Mononuclear cell (primary cell): ENCODE measurements at regions not wholly inside any gene's neighbourhood (a gene's known extent, or its start where the extent isn't known, plus 50 kb on each side); places are given as distances from the start of the nearest gene placed in this dataset.
"Not testable (repeated sequence)": the region's sequence is repeated elsewhere in the genome, so short reads cannot be mapped to it uniquely, and the experiment has no call there.

Experiments used
- H3K27me3 ChIP-seq: 2 replicates; pipeline ENCODE4 v1.6.0; 2011; ENCODE audit warnings: low read length, control low read depth; ENCODE audit not compliant: insufficient read depth
- H3K4me1 ChIP-seq: 2 replicates; pipeline ENCODE4 v1.5.1; 2011; ENCODE audit warnings: mild to moderate bottlenecking, low read length, control low read depth; ENCODE audit not compliant: insufficient read depth
- H3K4me3 ChIP-seq: 2 replicates; pipeline ENCODE4 v1.5.1; 2011; ENCODE audit warnings: mild to moderate bottlenecking, low read length, moderate library complexity
- H3K9me3 ChIP-seq: 2 replicates; pipeline ENCODE4 v1.5.1; 2011; ENCODE audit warnings: low read depth, mild to moderate bottlenecking, control low read depth, low read length

GRCh38 chr6:144418959-144419545 lies 133.9 kb downstream of the UTRN start:
- Histone ChIP-seq H3K4me1 (peaks cover 12% of the 10 kb centered on the region), H3K27me3 (no peaks in the 10 kb centered on the region), H3K9me3 (no peaks in the 10 kb centered on the region), H3K4me3 (no peak overlapping the region)

GRCh38 chr6:144423167-144423566 lies 138.0 kb downstream of the UTRN start:
- Histone ChIP-seq H3K27me3 (no peaks in the 10 kb centered on the region), H3K4me1 (peaks cover 8% of the 10 kb centered on the region), H3K4me3 (no peak overlapping the region), H3K9me3 (no peaks in the 10 kb centered on the region)

- Histone ChIP-seq H3K27me3 (no peaks in the 10 kb centered on the region), H3K4me1 (no peaks in the 10 kb centered on the region), H3K4me3 (no peak overlapping the region), H3K9me3 (no peaks in the 10 kb centered on the region)
Measured at GRCh38 chr6:144429753-144430152, 144.6 kb downstream of the UTRN start.

- H3K27me3 ChIP-seq, H3K4me3 ChIP-seq, H3K9me3 ChIP-seq, H3K4me1 ChIP-seq: not testable (repeated sequence)
Measured at GRCh38 chr6:144433446-144433845, 148.3 kb downstream of the UTRN start.

- no peak overlapping the region for H3K4me3 ChIP-seq
- no peaks in the 10 kb centered on the region for H3K27me3 ChIP-seq
- no peaks in the 10 kb centered on the region for H3K4me1 ChIP-seq
- no peaks in the 10 kb centered on the region for H3K9me3 ChIP-seq
Measured at GRCh38 chr6:144434308-144434990, 149.3 kb downstream of the UTRN start.

- Histone ChIP-seq H3K27me3 (no peaks in the 10 kb centered on the region), H3K9me3 (no peaks in the 10 kb centered on the region), H3K4me3 (no peak overlapping the region), H3K4me1 (no peaks in the 10 kb centered on the region)
Measured at GRCh38 chr6:144435602-144436426, 150.7 kb downstream of the UTRN start.

- H3K9me3 ChIP-seq, result no peaks in the 10 kb centered on the region
- H3K4me1 ChIP-seq, result no peaks in the 10 kb centered on the region
- H3K27me3 ChIP-seq, result no peaks in the 10 kb centered on the region
- no peak overlapping the region for H3K4me3 ChIP-seq
Measured at GRCh38 chr6:144437105-144437504, 152.0 kb downstream of the UTRN start.

GRCh38 chr6:144438103-144438502 lies 153.0 kb downstream of the UTRN start:
- no peaks in the 10 kb centered on the region for H3K9me3 ChIP-seq
- no peaks in the 10 kb centered on the region for H3K4me1 ChIP-seq
- no peaks in the 10 kb centered on the region for H3K27me3 ChIP-seq
- H3K4me3 ChIP-seq, result no peak overlapping the region

- no peaks in the 10 kb centered on the region for H3K4me1 ChIP-seq
- no peak overlapping the region for H3K4me3 ChIP-seq
- no peaks in the 10 kb centered on the region for H3K9me3 ChIP-seq
- no peaks in the 10 kb centered on the region for H3K27me3 ChIP-seq
Measured at GRCh38 chr6:144439016-144439415, 153.9 kb downstream of the UTRN start.

- not testable (repeated sequence) for H3K9me3 ChIP-seq, H3K27me3 ChIP-seq, H3K4me1 ChIP-seq, H3K4me3 ChIP-seq
Measured at GRCh38 chr6:144441801-144442200, 156.7 kb downstream of the UTRN start.

GRCh38 chr6:144443157-144443556 lies 158.0 kb downstream of the UTRN start:
- Histone ChIP-seq H3K27me3 (no peaks in the 10 kb centered on the region), H3K4me3 (no peak overlapping the region), H3K4me1 (no peaks in the 10 kb centered on the region), H3K9me3 (no peaks in the 10 kb centered on the region)

GRCh38 chr6:144447472-144447871 lies 162.3 kb downstream of the UTRN start:
- Histone ChIP-seq H3K4me1 (no peaks in the 10 kb centered on the region), H3K9me3 (no peaks in the 10 kb centered on the region), H3K4me3 (no peak overlapping the region), H3K27me3 (no peaks in the 10 kb centered on the region)

GRCh38 chr6:144449218-144449617 lies 164.1 kb downstream of the UTRN start:
- no peak overlapping the region for H3K4me3 ChIP-seq
- H3K4me1 ChIP-seq, result no peaks in the 10 kb centered on the region
- H3K27me3 ChIP-seq, result no peaks in the 10 kb centered on the region
- no peaks in the 10 kb centered on the region for H3K9me3 ChIP-seq

GRCh38 chr6:144449911-144450597 lies 164.9 kb downstream of the UTRN start:
- H3K27me3 ChIP-seq, result no peaks in the 10 kb centered on the region
- H3K4me1 ChIP-seq, result no peaks in the 10 kb centered on the region
- no peak overlapping the region for H3K4me3 ChIP-seq
- H3K9me3 ChIP-seq, result no peaks in the 10 kb centered on the region
